ENCODE measurements at regions not wholly inside any gene's neighbourhood (a gene's known extent, or its start where the extent isn't known, plus 50 kb on each side); places are given as distances from the start of the nearest gene placed in this dataset.
A peak's percentile ranks its signal among the peaks of the same experiment; 100 is the strongest.
"Not testable (repeated sequence)": the region's sequence is repeated elsewhere in the genome, so short reads cannot be mapped to it uniquely, and the experiment has no call there.

- peak; percentile 52 for DNase-seq (ENCODE audit: low spot score)
Measured at GRCh38 chr21:32940079-32941014, 85.4 kb upstream of the OLIG2 start.

- no peak for DNase-seq (ENCODE audit: low spot score)
Measured at GRCh38 chr21:32941263-32941662, 84.5 kb upstream of the OLIG2 start.

- no peak for DNase-seq (ENCODE audit: low spot score)
Measured at GRCh38 chr21:32946654-32947053, 79.1 kb upstream of the OLIG2 start.

- no peak for DNase-seq (ENCODE audit: low spot score)
Measured at GRCh38 chr21:32947736-32948135, 78.0 kb upstream of the OLIG2 start.

- DNase-seq (ENCODE audit: low spot score): no peak
Measured at GRCh38 chr21:32949701-32950100, 76.0 kb upstream of the OLIG2 start.

GRCh38 chr21:32951041-32951440 is 74.7 kb upstream of the OLIG2 start:
- no peak for DNase-seq (ENCODE audit: low spot score)

- no peak for DNase-seq (ENCODE audit: low spot score)
Measured at GRCh38 chr21:32954353-32954752, 71.4 kb upstream of the OLIG2 start.

GRCh38 chr21:32955311-32956060 is 70.2 kb upstream of the OLIG2 start:
- no peak for DNase-seq (ENCODE audit: low spot score)

GRCh38 chr21:32956061-32956656 is 69.6 kb upstream of the OLIG2 start:
- DNase-seq (ENCODE audit: low spot score): no peak

- DNase-seq (ENCODE audit: low spot score): no peak
Measured at GRCh38 chr21:32957545-32957944, 68.2 kb upstream of the OLIG2 start.

- DNase-seq (ENCODE audit: low spot score): peak; percentile 11
Measured at GRCh38 chr21:32958288-32959002, 67.3 kb upstream of the OLIG2 start.

- no peak for DNase-seq (ENCODE audit: low spot score)
Measured at GRCh38 chr21:32962268-32962667, 63.5 kb upstream of the OLIG2 start.

GRCh38 chr21:32965129-32965680 is 60.5 kb upstream of the OLIG2 start:
- no peak for DNase-seq (ENCODE audit: low spot score)

GRCh38 chr21:32966120-32966519 is 59.6 kb upstream of the OLIG2 start:
- DNase-seq (ENCODE audit: low spot score): no peak

GRCh38 chr21:32968103-32968502 is 57.6 kb upstream of the OLIG2 start:
- DNase-seq (ENCODE audit: low spot score): not testable (repeated sequence)

GRCh38 chr21:32974653-32975052 is 51.1 kb upstream of the OLIG2 start:
- no peak for DNase-seq (ENCODE audit: low spot score)

GRCh38 chr21:32975811-32976431 is 49.8 kb upstream of the OLIG2 start:
- DNase-seq (ENCODE audit: low spot score): no peak
